Right lung (tissue), 2 donors: ENCODE measurements at regions not wholly inside any gene's neighbourhood (a gene's known extent, or its start where the extent isn't known, plus 50 kb on each side); places are given as distances from the start of the nearest gene placed in this dataset.
"Not testable (repeated sequence)": the region's sequence is repeated elsewhere in the genome, so short reads cannot be mapped to it uniquely, and the experiment has no call there.

Experiments
- DNase-seq, 2 donors: peaks; one replicate each; pipeline ENCODE4 v3.0.0-alpha.2; 2013

- no peak for DNase-seq
These were observed 1815.6 kb upstream of the LRRTM1 start for GRCh38 chr2:82120115-82120514.

GRCh38 chr2:82109418-82109817 lies 1804.9 kb upstream of the LRRTM1 start:
- no peak for DNase-seq

- DNase-seq = no peak
These were observed 1794.1 kb upstream of the LRRTM1 start for GRCh38 chr2:82098617-82099016.

GRCh38 chr2:82089518-82089917 lies 1785.0 kb upstream of the LRRTM1 start:
- no peak for DNase-seq

GRCh38 chr2:82084679-82085392 lies 1780.3 kb upstream of the LRRTM1 start:
- no peak for DNase-seq

GRCh38 chr2:82075875-82076274 lies 1771.3 kb upstream of the LRRTM1 start:
- DNase-seq = no peak

- no peak for DNase-seq
These were observed 1757.9 kb upstream of the LRRTM1 start for GRCh38 chr2:82062463-82062862.

GRCh38 chr2:82055846-82056245 lies 1751.3 kb upstream of the LRRTM1 start:
- no peak for DNase-seq

GRCh38 chr2:82043867-82044266 lies 1739.3 kb upstream of the LRRTM1 start:
- no peak for DNase-seq

GRCh38 chr2:82027921-82028615 lies 1723.5 kb upstream of the LRRTM1 start:
- DNase-seq = no peak

- DNase-seq = no peak
These were observed 1719.2 kb upstream of the LRRTM1 start for GRCh38 chr2:82023710-82024109.

- DNase-seq = no peak
These were observed 1709.1 kb upstream of the LRRTM1 start for GRCh38 chr2:82013641-82014040.

- DNase-seq = no peak
These were observed 1702.6 kb upstream of the LRRTM1 start for GRCh38 chr2:82007071-82007664.

- not testable (repeated sequence) for DNase-seq
These were observed 1701.3 kb upstream of the LRRTM1 start for GRCh38 chr2:82005889-82006288.

GRCh38 chr2:82001614-82002013 lies 1697.1 kb upstream of the LRRTM1 start:
- DNase-seq = no peak

- no peak for DNase-seq
These were observed 1696.1 kb upstream of the LRRTM1 start for GRCh38 chr2:82000606-82001005.

GRCh38 chr2:81996332-81996731 lies 1691.8 kb upstream of the LRRTM1 start:
- DNase-seq = no peak

GRCh38 chr2:81991282-81991681 lies 1686.7 kb upstream of the LRRTM1 start:
- DNase-seq = no peak

- DNase-seq = no peak
These were observed 1682.8 kb upstream of the LRRTM1 start for GRCh38 chr2:81987370-81987769.

- no peak for DNase-seq
These were observed 1680.6 kb upstream of the LRRTM1 start for GRCh38 chr2:81984969-81985637.

- no peak for DNase-seq
These were observed 1677.0 kb upstream of the LRRTM1 start for GRCh38 chr2:81981585-81981984.

- no peak for DNase-seq
These were observed 1674.5 kb upstream of the LRRTM1 start for GRCh38 chr2:81979086-81979485.

GRCh38 chr2:81976998-81977397 lies 1672.4 kb upstream of the LRRTM1 start:
- DNase-seq = no peak
